HG03159 (cell line): ENCODE measurements at regions not wholly inside any gene's neighbourhood (a gene's known extent, or its start where the extent isn't known, plus 50 kb on each side); places are given as distances from the start of the nearest gene placed in this dataset.
"Not testable (repeated sequence)": the region's sequence is repeated elsewhere in the genome, so short reads cannot be mapped to it uniquely, and the experiment has no call there.

ENCODE experiments used
- ATAC-seq: cut with Tn5 transposase; IDR thresholded peaks from one replicate; pipeline ENCODE4 v1.9.1; 2021; ENCODE audit warnings: mild to moderate bottlenecking, moderate library complexity; ENCODE audit not compliant: unreplicated experiment

DNA sequence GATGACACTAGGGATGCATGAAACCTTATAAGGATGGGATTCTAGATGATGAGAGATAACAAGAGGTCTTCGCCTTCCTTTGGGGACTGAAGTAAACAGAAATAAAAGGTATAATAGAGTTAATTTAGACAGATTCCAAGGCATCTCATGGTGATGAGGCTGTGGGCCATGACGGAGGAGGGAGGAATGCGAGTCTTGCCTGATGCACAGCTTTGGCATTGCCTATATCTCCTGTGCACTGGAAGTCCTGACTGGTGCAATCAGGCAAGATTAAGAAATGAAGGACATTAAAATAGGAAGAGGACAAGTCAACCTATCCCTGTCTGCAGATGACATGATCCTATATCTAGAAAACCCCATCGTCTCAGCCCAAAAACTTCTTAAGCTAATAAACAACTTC is 526.4 kb upstream of the LMO3 start:
- no peak for ATAC-seq

DNA sequence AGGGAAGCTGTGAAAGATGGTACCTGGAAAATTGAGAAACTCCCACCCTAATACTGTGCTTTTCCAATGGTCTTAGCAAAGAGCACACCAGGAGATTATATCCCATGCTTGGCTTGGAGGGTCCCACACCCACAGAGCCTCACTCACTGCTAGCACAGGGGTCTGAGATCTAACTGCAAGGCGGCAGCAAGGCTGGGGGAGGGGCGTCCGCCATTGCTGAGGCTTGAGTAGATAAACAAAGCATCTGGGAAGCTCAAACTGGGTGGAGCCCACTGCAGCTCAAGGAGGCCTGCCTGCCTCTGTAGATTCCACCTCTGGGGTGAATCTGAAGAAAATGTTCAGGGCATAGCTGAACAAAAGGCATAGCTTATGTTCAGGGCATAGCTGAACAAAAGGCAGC is 510.6 kb upstream of the LMO3 start:
- ATAC-seq: not testable (repeated sequence)

DNA sequence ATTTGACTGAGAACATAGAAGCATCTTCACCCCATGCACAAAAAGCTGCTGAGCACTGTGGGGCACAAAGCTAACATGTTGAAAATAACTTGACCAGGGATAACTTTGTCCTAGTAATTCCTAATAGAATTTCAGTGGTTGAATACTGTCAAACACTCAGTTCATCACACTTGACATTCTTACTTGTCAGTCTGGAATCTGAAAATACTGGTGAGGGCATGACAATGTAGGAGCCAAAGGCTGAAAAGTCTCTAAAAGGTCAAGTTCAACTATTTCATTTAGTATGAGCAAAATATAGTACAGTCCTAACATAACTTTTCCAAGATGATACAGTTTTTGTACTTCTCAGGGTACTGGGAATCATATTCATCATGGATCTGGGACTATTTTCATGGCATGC is 504.4 kb upstream of the LMO3 start:
- no peak for ATAC-seq

DNA sequence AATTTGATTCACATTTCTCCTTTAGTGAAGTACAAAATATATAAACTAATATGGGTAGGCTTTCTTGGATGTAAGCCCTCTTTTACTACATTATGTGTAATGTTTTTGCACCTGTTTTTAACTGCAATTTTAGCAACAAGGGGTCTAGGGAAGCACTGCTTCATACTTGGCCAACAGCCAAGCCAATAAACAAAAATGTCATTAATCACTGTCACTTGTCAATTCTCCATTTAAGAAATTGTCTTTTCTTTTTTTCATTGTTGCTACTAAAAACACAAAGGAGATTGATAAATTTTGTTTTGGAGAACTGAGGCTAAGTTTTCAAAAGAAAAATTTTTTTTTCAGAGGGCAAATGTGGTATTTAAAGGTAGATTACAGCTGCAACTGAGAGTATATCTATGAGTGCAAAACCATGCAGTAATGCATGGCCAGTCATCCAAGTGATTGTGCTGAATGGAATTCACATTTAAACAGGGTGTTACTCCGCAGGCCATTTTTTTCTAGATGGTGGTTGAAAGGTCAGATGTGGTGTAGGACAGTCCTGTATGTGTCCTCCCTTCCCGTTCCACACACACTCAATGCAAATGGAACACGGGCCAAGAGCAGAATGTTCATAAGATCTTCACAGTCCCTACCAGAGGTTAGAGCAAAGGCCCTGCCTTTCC is 503.0 kb upstream of the LMO3 start:
- no peak for ATAC-seq

DNA sequence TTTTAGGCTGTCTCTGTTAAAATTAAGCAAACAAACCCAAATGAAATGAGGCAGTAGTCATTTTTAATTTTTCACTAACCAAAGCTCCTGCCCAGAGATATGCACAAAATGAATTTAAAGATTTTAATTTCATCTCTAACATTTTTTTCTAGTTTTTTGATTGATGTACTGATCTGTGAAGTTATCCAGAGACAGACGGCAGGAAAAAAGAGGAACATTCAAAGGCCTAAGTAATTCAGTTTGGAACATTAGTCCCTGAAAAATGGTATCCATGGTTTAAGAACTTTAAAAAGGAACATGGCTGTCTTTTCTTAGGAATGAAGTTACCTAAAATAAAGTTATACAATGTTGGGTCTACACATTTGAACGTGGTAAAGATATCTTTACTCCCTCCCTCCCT is 498.8 kb upstream of the LMO3 start:
- no peak for ATAC-seq

DNA sequence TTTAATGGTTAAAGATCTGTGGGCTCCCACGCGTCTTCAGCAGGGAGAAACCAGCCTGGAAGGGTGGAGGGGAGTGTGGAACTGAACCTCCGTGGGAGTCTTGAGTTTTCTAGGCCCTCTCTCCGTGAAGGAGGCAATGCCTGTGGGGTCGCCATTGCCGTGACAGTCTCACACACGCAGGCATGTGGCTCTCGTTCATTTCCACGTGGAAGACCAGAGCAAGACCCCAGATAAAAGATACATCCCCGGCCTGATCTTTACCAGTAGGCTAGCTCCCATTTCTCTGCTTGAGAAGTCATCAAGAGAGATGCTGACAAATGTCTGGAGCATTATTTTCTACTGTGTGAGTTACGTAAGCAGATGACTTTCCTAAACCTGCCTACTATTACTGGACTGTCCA is 491.7 kb upstream of the LMO3 start:
- no peak for ATAC-seq

DNA sequence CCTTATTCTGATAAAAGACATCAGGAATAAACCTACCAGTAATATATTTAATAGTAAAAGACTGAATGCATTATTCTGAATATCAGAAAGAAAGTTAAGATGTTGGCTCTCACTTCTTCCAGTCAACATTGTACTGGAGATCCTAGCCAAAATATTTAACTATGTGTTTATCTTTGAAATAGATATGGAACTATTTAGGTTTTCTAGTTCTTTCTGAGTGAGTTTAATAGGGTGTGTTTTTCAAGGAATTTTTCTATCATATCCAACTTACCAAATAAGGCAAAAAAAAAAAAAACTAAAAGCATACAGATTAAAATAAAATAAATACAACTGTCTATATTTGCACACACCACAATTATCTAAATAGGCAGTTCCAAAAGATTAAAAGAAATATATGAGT is 478.9 kb upstream of the LMO3 start:
- ATAC-seq: no peak

DNA sequence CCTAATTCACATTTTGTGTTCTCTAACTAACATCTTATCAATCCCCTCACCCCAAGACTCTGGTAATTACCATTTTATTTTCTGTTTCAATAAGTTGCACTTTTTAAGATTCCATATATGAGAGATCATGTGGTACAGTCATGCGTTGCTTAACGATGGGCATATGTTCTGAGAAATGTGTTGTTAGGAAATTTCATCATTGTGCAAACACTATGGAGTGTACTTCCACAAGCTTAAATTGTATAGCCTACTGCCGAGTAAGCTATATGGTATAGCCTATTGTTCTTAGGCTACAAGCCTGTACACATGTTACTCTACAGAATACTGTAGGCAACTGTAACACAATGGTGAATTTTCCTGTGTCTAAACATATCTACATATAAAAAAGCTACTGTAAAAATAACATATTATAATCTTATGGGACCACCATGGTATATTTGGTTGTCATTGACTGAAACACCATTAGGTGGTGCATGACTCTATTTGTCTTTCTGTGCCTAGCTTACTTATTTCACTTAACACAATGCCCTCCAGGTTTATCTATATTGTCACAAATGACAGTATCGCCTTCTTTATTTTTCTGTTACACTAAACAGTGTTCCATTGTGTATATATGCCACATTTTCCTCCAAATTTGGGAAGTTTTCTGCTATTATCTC is 473.4 kb upstream of the LMO3 start:
- ATAC-seq: no peak

DNA sequence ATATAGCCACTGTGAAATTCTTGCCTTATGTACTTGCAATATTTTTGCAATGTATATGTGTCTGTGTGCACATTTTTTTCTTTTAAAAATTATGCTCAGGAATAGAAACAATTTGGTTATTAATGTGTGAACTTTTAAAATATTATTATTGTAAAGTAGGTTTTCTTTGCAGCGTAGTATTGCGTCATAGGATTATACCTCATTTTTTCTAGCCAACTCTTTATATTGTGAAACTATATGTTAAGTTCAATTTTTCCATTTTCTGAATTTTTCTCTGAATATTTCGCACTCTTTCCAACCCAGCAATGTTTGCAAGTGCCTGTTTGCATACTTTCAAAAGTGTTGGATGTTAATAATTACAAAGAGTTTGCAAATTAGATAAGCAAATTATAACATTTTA is 471.6 kb upstream of the LMO3 start:
- no peak for ATAC-seq

DNA sequence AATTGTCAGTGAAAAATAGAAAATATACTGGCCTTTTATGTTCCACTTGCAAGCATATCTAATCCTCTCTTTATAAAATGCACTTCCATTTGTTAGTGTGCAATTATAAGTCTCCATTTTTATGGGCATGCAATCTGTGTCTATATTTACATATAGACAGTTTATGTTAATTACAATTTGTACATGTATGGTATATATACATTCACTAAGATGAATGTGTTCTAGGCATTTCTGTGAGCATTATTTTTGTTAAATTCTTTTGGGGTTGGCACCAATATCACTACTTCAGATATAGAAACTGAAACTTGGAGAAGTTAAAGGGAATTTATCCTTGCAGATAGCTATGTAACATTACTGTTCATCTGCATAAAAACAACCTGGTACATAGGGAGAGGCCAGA is 470.8 kb upstream of the LMO3 start:
- no peak for ATAC-seq

DNA sequence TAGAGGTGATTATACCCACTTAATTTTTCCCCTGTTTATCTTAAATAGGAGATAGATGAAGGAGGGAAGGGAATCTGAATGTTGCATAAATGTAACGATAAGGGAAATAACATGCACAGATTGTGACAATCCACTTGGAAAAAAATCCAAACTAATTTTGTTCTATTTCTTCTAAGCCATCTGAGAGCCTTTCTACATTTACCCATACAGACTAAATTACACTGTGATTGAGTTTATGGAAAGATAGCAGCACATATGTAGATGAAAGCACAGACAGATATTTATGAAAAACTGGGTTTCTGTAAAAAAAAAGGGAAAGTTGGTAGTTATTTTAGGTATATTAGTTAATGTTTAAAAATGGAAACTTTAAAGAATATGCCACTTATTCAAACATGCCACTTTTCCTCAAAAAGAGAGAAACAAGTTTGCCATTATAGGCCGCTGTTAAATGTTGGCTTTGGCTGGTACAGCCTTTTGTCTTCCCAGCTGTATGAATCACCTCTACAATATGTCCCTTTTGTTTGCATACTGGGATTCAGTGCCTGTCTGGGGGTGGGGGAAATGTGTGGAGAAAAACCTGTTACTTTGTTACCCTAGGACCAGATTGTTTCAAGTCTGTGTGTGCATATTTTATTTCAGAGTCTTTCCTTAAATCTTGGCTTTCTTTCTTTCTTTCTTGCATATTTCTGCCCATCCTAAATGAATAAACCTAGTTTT is 470.2 kb upstream of the LMO3 start:
- ATAC-seq: no peak

DNA sequence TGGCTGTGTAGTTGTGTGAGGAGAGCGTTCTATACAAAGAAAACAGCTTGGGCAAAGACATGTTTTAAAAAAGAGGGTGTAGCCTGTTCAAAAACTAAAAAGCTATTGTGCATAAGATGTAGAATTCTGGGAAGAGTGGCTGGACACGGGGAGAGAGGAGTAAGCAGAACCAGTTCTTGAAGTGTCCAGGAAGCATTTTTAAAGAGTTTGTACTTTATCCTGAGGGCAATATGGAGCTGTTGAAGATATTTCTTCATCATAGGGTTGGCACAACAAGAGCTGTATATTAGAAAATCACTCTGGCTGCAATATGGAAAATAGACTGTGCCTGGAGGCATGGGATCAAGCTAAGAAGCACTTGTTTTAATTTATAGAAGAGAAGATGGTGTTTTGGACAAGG is 458.9 kb upstream of the LMO3 start:
- no peak for ATAC-seq

DNA sequence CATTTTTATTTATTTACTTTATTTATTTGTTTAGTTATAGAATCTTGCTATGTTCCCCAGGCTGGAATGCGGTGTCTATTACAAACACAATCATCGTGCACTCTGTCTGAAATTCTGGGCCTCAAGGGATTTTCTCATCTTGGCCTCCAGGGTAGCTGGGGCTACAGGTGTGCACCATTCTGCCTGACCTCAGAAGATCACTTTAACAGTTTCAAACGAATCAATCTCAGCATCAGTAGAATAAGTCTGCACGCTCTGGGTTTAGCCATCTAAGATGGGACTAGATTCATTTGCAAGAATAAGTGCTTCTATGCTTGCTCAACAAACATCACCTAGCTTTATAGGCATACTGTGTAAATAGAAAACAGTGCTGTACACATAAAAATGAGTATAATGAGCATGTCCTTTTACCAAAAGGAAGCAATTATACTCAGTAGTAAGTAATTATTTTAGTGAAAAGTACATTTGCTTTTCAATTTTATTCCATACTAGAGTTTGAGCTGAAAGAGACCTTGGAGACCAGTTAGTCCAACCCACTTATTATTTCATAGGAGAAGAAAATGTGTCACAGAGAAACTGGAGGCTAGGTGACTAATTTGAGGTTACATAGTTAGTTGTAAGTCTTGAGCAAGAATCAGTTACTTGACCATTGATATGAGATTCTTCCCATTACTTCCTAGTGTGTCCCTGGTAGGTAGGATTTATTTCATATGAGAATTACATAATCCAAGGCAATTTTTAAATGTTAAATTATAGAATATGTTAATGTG is 456.5 kb upstream of the LMO3 start:
- no peak for ATAC-seq

DNA sequence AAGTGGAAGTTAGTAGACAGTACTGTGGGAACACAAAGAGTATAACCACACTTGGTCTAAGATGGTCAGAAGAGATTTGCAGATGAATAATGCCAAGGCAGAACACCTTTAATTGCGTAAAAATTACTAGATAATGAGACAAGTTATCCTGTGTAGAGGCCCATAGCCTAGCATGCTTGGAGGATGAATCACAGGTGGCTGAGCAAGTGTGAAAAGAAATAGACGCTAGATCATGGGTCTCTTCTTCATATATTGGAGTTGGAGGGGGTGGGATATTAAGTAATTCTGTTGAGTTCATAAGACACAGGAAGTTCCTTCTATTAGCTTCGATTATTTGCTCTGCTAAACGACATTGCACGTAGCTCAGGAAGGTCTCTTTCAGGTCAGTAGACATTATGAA is 454.3 kb upstream of the LMO3 start:
- no peak for ATAC-seq

DNA sequence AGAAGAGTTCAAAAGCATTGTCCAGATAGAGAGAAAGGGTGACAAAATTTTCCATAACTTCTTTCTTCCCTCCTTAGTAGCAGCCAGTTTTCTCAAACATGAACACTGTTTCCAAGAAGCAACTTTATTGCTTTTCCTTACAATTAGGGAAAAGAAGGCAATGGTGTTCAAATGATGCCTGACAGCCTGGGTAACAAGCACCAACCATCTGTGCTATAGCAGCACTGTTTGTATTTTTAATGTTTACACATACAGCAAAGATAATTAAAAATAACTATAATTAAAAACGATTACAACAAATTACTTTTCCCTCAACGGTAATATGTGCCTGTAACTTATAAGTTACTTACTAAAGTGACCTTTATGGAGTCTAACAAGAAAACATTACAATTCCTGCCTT is 450.6 kb upstream of the LMO3 start:
- no peak for ATAC-seq

DNA sequence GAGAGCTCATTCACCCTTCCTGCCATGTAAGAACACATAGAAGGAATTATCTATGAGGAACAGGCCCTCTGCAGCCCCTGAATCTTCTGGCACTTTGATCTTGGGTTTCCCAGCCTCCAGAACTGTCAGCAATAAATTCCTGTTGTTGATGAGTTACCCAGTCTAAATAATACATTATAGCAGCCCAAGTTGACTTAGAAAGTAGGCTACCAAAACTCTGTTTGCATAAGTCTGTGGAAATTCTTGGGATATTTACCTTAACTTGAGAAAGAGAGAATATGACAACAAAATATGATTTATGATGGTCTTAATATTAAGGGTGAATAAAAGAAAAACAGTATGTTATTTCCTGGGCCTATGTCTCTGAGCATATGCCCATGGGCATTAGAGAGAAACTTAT is 433.0 kb upstream of the LMO3 start:
- no peak for ATAC-seq

DNA sequence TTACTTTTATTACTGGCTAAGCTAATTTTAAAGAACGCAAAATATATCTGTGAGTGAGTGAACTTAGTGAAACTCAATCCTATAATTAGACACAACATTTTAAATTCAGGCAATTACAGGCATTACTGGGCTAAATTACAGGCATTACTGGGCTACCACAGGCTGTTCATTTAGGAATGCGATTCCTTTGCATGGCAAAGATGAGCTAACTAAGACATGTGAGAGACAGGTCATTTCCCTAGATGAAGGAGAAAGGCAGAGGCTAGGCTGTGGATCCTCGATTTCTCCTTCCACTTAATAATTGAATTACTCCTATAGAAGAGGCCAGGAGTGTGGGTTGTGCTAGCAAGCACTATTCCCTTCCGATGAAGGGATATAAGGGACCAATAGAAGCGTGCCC is 429.4 kb upstream of the LMO3 start:
- no peak for ATAC-seq

DNA sequence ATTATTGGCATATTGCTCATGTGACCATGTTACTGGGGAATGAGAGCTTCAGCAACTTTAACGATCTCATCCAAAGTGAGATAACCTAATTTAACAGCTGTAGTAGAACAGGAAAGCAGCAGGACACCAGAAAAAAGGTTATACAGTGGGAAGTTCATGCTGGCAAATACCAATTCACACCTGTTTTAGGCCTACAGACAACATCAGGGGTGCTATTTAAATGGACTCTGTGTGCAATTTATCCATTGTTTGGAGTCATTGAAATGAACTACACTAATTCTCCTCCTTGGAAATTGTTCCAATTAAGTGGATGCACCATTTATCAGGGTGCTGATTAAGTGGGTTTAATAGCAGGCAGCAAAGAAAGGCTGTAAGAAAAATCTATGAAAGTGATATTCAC is 424.4 kb upstream of the LMO3 start:
- no peak for ATAC-seq

DNA sequence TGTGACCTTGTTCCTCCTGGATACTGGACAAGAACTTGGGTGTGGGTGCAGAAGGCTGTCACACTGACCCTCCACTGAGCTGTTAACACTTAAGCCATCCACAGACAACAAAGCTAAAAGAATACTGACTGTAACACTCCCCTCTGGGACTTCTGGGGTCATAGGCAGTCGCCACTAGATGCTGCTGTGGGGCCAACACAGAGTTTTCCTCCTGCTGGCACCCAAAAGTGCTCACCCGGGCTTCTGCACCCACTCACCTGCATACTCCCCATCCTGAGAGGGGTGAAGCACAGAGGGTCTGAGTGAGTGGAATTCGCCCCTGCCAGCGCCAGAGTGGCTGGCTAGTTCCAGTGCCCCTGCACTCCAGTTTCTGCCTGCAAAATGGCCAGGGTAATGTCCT is 422.4 kb upstream of the LMO3 start:
- ATAC-seq: no peak

DNA sequence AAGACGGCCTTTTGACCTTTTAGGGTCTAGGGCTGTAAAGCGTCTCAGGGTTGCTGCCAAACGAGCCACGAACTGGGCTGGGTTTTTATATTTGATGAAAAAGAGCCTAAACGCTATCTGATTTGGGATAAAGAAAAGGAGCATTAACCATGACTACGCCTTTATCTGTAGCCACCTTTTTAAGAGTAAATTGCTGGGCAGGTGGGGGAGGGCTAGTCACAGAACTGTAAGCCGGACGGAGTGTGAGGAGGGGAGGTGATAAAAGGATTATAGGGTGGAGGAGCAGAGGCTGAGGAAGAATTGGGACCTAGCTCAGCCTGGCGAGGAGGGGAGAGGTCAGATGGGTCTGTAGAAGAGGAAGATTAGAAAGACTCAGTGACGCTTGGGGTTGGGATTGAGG is 419.5 kb upstream of the LMO3 start:
- ATAC-seq: not testable (repeated sequence)

DNA sequence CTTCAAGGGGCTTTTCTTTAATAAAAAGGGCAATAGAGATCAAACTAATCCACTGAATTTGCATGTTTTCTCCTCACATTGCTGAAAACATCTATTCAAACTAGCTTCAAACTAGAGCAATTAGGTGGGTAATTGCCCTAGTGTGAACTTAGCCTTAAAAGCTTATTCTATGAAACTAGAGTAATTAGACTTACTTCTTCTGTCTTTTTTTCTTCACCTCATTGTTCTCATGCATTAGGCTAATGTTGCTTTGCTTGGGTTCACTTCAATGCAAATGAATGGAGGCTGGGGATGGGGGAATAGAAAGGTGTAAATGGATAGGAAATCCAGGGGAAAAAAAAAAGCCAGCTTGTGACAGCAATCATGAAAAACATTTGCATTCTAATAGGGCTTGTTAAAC is 414.8 kb upstream of the LMO3 start:
- no peak for ATAC-seq

DNA sequence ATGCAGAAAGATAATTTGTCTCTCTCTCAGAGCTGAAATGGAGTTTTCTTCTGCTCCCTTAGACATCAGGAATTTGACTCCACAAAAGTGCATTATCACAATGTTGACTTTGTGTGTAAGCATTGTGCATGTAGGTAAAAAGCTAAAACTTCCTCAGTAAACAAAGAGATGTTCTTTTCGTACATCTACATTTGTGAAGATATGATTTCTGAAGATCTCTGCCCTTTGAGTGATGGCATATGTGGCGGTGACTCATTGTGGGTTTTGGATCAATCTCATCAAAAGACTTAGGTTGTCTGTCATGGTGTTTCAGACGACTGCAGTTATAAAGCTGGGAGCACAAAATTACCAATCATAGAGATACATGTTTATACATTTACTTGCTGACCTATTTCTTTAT is 411.4 kb upstream of the LMO3 start:
- no peak for ATAC-seq
